Calu3 (cell line): ENCODE measurements at regions not wholly inside any gene's neighbourhood (a gene's known extent, or its start where the extent isn't known, plus 50 kb on each side); places are given as distances from the start of the nearest gene placed in this dataset.

ENCODE experiments used
- BruUV-seq: library from RNA; stranded (reverse); fragments of 400-500 nt; replicated peaks from 2 replicates; lab custom pipeline; 2021; lab: Mats Ljungman, UMichigan
- CTCF ChIA-PET: fragments of 300-600 bp; sonication (Branson Sonifier 250); formaldehyde crosslinking; loops from one replicate; lab custom pipeline; 2022; ENCODE audit warnings: antibody characterized with exemption; lab: Charles Lee
- DNase-seq: peaks from one replicate; pipeline ENCODE4 v3.0.0; 2022
- H3K27ac Mint-ChIP-seq: one replicate; pipeline ENCODE4 v1.8.0; 2022; ENCODE audit warnings: mixed read lengths; ENCODE audit not compliant: unreplicated experiment
- H3K27me3 Mint-ChIP-seq: one replicate; pipeline ENCODE4 v1.8.0; 2022; ENCODE audit warnings: mixed read lengths; ENCODE audit not compliant: unreplicated experiment
- H3K36me3 Mint-ChIP-seq: one replicate; pipeline ENCODE4 v1.8.0; 2022; ENCODE audit warnings: mild to moderate bottlenecking, moderate library complexity, mixed read lengths; ENCODE audit not compliant: insufficient read depth, unreplicated experiment
- H3K4me1 Mint-ChIP-seq: one replicate; pipeline ENCODE4 v1.8.0; 2022; ENCODE audit warnings: mild to moderate bottlenecking, low read depth, mixed read lengths; ENCODE audit not compliant: unreplicated experiment
- H3K4me3 Mint-ChIP-seq: one replicate; pipeline ENCODE4 v1.8.0; 2022; ENCODE audit warnings: mild to moderate bottlenecking, low read depth, moderate library complexity, mixed read lengths; ENCODE audit not compliant: unreplicated experiment
- H3K9me3 Mint-ChIP-seq: one replicate; pipeline ENCODE4 v1.8.0; 2022; ENCODE audit warnings: low read depth, mixed read lengths; ENCODE audit not compliant: unreplicated experiment
- CTCF ChIP-seq: fragments of 200-600 bp; IDR thresholded peaks from one replicate; pipeline ENCODE4 v1.8.0; 2022; ENCODE audit warnings: antibody characterized with exemption; ENCODE audit not compliant: unreplicated experiment
- intact Hi-C: fragments of 100-400 bp; cut with micrococcal nuclease; formaldehyde crosslinking; loops from one replicate; pipeline ENCODE4 v1.10.0; 2022; ENCODE audit not compliant: unreplicated experiment

GRCh38 chr4:180189666-180190065 lies 2053.5 kb upstream of the TENM3 start:
- intact Hi-C loops, result no loop called here

GRCh38 chr4:180190382-180190781 lies 2052.8 kb upstream of the TENM3 start:
- no peak overlapping the region for H3K4me3 Mint-ChIP-seq
- CTCF ChIA-PET, result no interaction called here
- H3K27me3 Mint-ChIP-seq, result no peaks in the 10 kb centered on the region
- no peak overlapping the region for H3K27ac Mint-ChIP-seq
- H3K4me1 Mint-ChIP-seq, result no peaks in the 10 kb centered on the region
- no TSS peak for BruUV-seq
- peaks cover 2% of the 10 kb centered on the region for H3K9me3 Mint-ChIP-seq
- no peak for DNase-seq
- intact Hi-C loops, result no loop called here
- no peaks in the 10 kb centered on the region for H3K36me3 Mint-ChIP-seq
- TF ChIP-seq CTCF, result no peak

More at GRCh38 chr4:180189666-180190065, 2053.5 kb upstream of the TENM3 start:
- Mint-ChIP-seq H3K4me1 (no peaks in the 10 kb centered on the region), H3K27me3 (no peaks in the 10 kb centered on the region), H3K9me3 (peaks cover 2% of the 10 kb centered on the region), H3K27ac (no peak overlapping the region), H3K4me3 (no peak overlapping the region), H3K36me3 (no peaks in the 10 kb centered on the region)
- CTCF ChIA-PET, result no interaction called here
- TF ChIP-seq CTCF, result no peak
- DNase-seq, result no peak
- no TSS peak for BruUV-seq

GRCh38 chr4:180197471-180197870 lies 2045.7 kb upstream of the TENM3 start:
- no peak for DNase-seq

GRCh38 chr4:180203349-180203748 lies 2039.9 kb upstream of the TENM3 start:
- Mint-ChIP-seq H3K27me3 (no peaks in the 10 kb centered on the region), H3K9me3 (no peaks in the 10 kb centered on the region), H3K27ac (no peak overlapping the region), H3K36me3 (no peaks in the 10 kb centered on the region), H3K4me3 (no peak overlapping the region), H3K4me1 (no peaks in the 10 kb centered on the region)
- DNase-seq, result no peak
- intact Hi-C loops, result no loop called here
- BruUV-seq, result no TSS peak
- CTCF ChIA-PET, result no interaction called here
- no peak for TF ChIP-seq CTCF

More at GRCh38 chr4:180197471-180197870, 2045.7 kb upstream of the TENM3 start:
- intact Hi-C loops, result no loop called here
- Mint-ChIP-seq H3K4me3 (no peak overlapping the region), H3K36me3 (no peaks in the 10 kb centered on the region), H3K4me1 (no peaks in the 10 kb centered on the region), H3K27me3 (no peaks in the 10 kb centered on the region), H3K9me3 (no peaks in the 10 kb centered on the region), H3K27ac (no peak overlapping the region)
- CTCF ChIA-PET, result no interaction called here
- no peak for TF ChIP-seq CTCF
- no TSS peak for BruUV-seq
